IPS-NIHi7 (cell line): ENCODE measurements at regions not wholly inside any gene's neighbourhood (a gene's known extent, or its start where the extent isn't known, plus 50 kb on each side); places are given as distances from the start of the nearest gene placed in this dataset.
"Not testable (repeated sequence)": the region's sequence is repeated elsewhere in the genome, so short reads cannot be mapped to it uniquely, and the experiment has no call there.

ENCODE experiments used
- DNase-seq: peaks from one replicate; pipeline ENCODE4 v3.0.0; 2012; ENCODE audit warnings: mixed read lengths; ENCODE audit errors: extremely low spot score

DNA sequence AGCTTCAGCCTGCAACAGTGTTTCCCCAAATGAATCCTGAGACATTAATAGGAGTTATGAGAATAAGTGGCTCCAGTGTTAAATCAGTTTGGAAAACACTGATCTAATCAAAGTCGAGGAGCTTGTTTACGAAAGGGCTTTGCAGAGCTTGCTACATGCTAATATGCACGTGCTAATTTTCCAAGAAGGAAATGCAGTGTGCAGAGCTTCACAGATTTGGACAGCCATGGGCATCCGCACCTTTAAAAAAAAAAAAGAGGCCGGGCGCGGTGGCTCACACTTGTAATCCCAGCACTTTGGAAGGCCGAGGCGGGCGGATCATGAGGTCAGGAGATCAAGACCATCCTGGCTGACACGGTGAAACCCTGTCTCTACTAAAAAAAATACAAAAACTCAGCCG is 79.7 kb upstream of the LMO2 start:
- not testable (repeated sequence) for DNase-seq

DNA sequence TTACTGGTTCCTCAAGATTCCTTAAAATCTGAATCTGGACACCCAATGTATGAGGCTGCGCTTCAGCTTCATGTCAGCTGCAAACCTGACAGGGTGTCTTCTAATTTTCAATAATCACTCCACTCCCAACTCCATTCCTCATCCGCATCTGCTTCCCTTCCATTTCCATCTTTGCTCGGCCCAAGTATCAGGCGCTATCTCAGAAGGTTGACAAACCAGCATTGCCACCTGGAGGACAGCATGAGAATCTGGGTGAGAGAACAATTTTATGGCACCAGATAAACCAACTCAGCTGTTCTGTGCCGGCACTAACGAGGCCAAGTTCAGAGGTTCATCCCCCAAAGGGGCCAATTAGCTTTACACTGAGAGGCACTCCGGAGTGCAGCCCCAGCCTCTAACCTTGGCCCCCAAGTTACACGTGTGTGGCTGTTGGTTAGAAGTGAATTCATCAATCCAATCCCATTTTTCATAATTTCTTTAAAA is 79.1 kb upstream of the LMO2 start:
- peak; percentile 80 for DNase-seq

DNA sequence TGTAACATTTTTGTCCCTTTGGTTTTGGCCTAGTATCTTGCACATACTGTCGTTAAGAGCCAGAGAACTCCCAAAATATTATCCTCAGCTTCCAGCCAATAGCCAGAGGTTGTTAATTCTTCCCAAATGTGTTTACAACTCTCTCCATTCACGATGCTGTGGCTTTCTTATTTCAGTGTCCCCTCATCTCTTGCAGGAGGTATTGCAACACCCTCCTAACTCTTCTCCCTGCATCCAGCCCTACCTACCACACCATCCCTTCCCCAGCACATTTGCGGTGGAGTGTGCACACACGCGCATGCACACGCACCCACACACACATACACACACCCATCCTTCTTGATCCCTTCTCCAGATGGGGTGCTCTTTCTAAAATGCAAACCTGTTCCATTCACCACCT is 75.6 kb upstream of the LMO2 start:
- no peak for DNase-seq

DNA sequence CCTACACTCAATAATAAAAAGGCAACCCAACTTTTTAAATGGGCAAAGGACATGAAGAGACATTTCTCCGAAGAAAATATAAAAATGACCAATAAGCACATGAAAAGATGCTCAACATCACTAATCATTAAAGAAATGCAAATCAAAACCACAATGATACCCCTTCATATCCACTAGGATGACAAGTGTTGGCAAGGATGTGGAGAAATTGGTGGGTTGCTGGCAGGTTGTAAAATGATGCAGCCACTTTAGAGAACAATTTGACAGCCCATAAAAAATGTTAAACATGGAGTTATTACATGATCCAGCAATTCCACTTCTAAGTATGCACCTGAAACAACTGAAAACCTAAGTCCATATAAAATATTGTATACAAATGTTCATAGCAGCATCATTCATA is 73.2 kb upstream of the LMO2 start:
- DNase-seq: no peak

DNA sequence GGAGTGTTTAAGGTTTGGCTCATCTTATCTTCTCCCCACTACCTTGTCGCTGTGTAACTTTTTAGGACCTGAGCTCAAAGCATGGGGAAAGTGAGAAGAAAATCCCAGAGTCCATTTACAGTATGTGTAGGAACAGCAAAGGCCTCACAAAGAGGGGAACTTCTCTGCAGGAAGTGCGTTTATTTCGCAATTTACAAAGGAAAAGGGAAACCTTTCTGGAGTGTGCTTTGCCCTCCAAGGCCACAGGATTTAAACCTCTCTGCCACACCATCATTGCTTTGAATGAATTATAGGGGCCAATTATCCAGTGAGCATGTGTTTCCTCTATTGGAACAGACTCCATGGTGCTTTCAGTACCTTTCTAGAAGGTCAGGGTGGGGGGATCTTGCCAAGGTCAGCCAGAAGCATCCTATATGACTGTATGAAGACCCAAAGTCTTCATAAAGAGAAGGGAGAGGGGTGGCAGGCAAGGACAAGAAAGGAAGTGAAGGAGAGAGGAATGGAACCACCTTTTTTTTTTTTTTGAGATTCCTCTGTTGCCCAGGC is 68.1 kb upstream of the LMO2 start:
- DNase-seq: no peak

DNA sequence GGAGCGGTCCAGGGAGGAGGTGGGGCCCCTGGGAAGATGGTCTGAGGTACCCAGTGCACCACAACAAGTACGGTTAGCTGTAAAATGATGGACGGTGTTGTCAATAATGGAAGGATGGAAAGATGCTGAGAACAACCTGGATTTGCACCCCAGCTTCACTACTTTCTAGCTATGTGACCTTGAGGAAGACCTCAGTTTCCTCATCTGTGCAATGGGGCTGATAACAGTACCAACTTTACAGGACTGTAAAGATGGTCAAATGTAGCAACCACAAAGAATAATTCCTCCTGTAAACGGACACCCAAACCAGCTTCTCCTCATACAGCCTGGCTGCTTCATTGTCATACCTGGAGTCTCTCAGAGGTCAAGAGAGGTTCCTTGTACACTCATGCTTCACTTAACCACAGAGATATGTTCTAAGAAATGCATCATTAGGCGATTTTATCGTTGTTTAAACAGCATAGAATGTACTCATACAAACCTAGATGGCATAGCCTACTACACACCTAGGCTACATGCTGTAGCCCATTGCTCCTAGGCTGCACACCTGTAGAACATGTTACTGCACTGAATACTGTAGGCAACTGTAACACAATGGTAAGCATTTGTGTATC is 65.5 kb upstream of the LMO2 start:
- DNase-seq: no peak

DNA sequence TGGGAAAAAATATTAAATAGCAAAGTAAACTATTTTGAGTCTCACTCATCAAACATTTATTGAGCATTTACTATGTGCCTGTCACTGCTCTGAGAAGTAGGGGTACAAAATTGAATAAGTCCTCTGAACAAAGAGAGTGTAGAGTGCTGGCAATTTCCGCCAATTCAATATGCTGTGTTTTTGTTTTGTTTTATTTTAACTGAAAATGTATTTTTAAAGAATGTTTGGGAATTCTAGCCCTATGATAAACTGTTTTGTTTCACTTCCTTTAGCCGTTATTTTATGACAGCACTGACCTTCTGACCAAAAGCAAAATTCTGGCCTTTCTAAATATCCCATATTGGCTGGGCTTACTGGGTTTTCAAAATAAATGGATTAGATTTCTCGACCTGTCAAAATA is 64.7 kb upstream of the LMO2 start:
- DNase-seq: no peak

DNA sequence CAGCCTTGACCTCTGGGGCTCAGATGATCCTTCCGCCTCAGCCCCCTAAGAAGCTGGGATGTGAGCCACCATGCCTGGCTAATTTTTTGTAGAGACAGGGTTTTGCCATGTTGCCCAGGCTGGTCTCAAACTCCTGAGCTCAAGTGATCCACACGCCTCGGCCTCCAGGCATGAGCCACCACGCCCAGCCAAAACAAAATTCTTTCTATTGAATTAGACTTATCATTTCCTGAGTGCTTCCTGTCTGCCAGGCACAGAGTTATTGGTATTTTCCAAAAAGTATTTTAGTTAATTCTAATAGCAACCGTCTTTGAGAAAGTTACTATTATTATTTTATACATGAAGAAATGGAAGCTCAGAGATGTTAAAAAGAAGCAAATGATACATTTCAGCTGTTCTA is 61.4 kb upstream of the LMO2 start:
- DNase-seq: no peak

DNA sequence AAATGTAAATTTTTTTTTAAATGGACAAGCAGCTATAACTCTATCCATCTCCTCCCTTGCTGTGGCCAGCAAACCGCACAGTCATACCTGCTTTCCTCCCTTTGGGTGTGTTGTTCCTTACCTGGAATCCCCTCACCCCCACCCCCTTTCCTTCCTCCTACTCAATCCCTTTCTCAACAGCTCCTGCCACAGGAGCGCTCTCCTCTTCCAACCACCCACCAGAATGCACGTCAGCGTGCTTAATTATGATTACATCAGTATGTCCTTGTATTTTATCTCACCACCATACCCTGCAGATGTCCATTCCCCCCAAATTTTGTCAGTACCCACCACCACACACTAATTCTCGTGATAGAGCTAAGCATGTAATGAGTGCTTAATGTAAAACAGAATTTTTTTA is 60.9 kb upstream of the LMO2 start:
- no peak for DNase-seq

DNA sequence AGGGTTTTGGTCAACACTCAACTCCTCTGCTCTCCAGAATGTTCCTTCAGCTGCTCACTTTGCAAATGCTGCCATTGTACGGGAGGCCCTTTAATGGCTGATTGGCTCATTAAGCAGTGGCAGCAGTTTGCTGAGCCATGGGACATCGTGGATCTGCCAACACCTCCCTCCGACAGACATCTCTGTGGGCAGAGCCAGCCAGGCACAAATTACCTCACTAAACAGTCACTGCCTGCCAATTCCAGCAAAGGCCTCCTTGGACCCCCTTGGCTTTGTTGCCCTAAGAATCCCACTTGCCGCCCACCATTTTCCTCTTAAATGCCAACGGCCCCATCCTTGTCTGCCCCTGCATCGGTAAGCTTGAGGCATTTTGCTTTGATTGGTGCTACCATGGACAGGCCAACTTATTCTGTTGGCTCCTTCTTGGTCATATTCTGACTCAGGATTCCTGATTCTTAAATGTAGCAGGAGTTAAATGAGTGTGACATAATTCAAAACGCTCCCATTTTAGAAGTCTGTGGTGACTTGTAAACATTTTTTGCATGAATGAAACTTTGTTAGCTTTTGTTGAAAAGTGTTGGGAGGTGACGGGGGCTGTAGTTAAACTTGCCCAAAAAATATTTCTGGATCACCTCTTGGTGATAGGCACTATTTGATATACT is 57.5 kb upstream of the LMO2 start:
- DNase-seq: no peak

DNA sequence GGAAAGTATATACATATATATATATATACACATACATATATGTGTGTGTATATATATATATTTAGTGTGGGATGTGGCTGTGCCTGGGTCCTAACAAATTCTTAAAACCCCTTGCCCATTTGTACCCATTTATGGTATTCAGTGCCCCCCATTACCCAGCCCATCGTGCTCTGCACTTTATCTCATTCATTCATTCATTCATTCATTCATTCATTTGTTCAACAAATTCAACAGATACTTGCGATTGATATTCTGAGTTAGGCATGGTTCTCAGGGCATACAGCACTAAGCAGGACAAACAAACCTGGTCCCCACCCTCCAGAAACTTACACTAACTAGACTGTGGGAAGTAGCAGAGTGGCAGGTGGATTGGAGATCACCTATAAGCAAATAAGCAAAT is 56.6 kb upstream of the LMO2 start:
- no peak for DNase-seq

DNA sequence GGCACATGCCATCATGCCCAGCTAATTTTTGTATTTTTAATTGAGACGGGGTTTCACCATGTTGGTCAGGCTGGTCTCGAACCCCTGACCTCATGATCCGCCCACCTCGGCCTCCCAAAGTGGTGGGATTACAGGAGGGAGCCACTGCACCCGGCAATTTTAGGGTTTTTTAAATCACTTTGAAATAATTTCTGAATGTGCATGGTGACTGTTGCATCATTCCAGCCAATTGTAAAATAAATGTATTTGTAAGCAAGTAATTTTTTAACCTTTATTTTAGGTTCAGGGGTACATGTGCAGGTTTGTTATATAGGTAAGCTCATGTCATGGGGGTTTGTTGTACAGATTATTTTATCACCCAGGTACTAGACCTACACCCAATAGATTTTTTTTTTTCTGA is 56.0 kb upstream of the LMO2 start:
- DNase-seq: not testable (repeated sequence)

DNA sequence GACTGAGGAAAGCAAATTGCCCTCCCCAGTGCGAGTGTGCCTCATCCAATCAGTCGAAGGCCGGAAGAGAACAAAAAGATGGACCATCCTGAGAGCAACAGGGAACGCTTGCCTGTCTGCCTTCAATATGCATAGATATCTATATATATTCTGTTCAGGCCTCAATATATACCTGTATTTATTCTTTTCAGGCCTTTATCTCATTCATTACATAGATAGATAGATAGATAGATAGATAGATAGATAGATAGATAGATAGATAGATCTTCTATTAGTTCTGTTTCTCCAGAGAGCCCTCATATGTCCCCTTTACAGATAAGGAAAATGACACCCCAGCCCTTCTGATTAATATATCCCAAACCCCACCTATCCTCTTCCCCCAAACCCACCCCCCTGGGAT is 55.1 kb upstream of the LMO2 start:
- no peak for DNase-seq

DNA sequence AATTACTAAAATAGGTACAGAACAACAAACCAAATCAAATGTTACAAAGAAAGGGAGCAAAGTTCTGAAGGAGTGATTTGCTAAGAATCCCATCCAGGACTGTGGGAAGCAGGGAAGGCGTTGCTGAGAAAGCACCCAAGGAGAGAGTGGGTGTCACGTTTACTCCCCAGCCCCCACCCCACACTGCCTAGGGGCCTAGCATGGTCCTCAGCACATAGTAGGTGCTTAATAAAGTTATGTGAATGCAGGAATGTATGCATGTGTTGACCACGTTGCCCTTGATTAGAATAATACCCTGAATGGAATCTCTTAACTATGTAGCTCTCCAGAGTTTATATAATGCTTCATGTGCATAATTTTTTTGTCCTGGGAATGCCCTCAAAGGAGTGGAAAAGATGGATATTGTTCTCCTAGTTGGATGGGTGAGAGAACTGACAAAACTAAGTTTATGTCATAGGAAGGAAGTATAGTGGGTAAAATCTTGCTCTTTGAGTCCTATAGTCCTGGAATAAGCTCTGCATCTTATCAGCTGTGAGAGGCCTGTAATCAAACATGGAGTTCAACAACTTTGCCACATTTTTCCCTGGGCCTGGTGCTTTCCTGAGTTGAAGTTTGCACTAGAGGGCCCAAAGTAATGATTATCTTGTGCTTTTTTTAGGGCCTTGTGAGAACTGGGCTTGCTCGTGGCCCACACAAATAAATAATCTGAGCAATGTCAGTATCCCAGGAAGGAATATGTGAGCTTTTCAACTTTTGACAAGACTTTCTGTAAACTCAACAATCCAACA is 53.8 kb upstream of the LMO2 start:
- no peak for DNase-seq

DNA sequence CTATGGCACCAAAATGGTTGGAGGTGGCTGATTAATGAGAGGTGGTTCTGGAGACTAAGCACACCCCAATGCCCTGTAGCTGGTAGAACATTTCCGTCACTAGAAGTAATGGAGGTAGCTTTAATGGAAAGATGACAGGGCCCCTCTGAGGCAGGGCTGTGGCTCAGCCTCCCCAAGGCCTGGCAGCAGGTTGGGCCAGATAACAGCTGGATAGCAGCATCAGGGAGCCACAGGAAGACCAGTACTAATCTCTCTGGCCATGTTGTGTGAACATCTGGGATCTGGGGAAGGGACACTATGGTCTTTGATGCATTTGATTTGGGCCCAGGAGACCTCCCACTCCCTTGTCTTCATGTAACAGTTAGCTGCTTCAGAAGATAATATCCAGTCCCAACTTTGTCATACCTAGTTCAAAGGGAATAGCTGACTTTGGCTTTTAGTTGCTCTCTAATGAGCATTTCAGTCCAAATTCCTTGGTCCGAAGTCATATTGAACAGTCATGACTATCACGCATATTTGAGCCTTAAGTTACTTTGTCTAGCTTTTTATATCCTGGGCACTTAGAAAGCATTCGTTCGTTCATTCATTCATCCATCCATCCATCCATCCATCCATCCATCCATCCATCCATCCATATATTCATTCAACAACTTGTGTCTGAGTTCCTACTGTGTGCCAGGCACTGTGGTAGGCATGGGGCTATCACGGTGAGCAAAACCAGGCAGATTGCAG is 53.0 kb upstream of the LMO2 start:
- no peak for DNase-seq

DNA sequence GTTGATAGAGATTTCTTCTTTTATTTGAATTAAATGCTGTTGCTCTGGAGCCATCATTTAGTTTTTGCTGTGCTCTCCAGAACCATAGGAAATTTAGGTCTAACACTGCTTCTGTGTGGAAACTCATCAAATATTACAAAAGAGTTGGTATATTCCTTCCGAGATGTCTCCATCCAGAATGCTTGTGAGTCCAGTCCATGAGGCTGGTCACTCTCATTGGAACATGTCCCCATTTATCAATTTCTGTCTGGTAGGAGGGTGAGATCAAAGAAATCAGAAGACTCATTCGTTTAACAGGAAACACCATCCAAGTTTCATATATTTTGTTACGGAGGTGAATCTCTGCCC is 52.4 kb upstream of the LMO2 start:
- DNase-seq: no peak

DNA sequence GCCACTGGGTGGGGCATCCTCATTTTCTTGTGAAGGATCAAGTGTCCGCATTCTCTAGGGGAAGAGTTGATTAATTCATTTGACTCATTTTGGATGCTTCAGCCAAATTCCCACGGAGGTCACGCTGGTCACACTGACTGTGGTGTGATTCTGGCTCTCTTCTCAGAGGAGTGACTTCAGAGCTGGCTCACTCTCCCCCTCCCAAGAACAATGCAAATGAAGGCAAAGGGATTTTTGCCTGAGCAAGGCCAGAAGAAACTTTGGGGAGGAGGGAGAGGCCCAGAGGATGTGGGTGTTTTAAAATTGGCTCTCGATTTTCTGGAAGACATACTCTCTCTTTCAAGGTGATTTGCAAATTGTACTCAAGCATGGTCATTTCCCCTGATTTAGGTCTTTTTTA is 51.1 kb upstream of the LMO2 start:
- no peak for DNase-seq

DNA sequence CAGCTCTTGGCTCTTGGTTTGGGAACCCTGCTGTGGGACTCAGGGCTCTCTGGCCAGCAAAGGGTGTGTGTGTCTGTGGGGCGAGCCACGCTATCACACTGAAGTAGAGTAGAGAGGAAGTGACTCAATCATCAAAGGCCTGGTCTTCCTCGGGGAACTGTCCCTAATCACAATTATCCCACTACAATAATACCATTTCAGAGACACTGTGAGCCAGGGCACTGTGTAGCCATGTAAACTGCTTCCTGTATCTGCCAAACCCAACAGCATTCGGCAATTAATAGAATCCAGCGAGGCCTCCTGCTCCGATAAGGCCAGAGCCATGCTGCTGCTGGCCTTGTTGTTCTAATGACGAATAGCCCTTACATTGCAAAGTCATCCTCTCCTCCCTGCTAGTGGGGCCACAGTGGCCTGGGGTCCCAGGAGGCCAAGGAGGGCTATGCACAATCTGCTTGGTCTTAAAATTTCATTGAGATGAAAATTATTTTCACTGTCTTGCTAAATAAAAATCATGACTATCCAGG is 49.8 kb upstream of the LMO2 start:
- DNase-seq: no peak
